ENCODE measurements at regions not wholly inside any gene's neighbourhood (a gene's known extent, or its start where the extent isn't known, plus 50 kb on each side); places are given as distances from the start of the nearest gene placed in this dataset.

DNA sequence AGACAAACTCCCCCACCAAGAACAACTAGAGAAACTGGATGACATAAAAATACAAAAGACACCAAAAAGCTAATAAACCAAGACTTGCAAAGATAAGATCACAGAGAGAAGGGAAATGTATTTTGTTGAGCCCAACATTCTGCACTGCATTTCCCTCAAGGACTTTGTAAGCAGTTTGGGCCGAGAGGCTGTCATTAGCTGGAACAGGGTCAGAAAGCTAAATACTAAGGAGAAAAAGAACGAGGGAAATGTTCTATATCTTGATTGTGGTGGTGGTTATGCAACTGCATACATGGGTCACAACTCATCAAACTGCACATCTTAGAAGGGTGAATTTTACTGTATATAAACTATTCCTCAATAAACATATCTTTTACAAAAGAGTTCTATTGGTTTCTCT is 315.0 kb downstream of the IPMK start:
- H3K9ac ChIP-seq (ENCODE audit: control insufficient read depth, extremely low read depth, insufficient read depth, low read length) = no peak overlapping the region
- no peak overlapping the region for H3K4me3 ChIP-seq (ENCODE audit: control insufficient read depth in 2 of 3, extremely low read depth in 1 of 3, insufficient read depth in 2 of 3, low read depth in 1 of 3, low read length in 3 of 3)
- no peaks in the 10 kb centered on the region for H3K9me1 ChIP-seq (ENCODE audit: control insufficient read depth, extremely low read depth, insufficient read depth, low read length)
- no peak for DNase-seq (ENCODE audit: low read depth, low spot score)
- H4K20me1 ChIP-seq (ENCODE audit: control insufficient read depth, extremely low read depth, insufficient read depth, low read length) = no peaks in the 10 kb centered on the region
- H3K27me3 ChIP-seq (ENCODE audit: control insufficient read depth, extremely low read depth, insufficient read depth, low read length) = no peaks in the 10 kb centered on the region
- H2AFZ ChIP-seq (ENCODE audit: control insufficient read depth, low read length) = no peak overlapping the region
- H3K36me3 ChIP-seq (ENCODE audit: control insufficient read depth in 2 of 2, extremely low read depth in 1 of 2, insufficient read depth in 2 of 2, low read length in 2 of 2) = no peaks in the 10 kb centered on the region
- no peaks in the 10 kb centered on the region for H3K9me3 ChIP-seq (ENCODE audit: control insufficient read depth, low read depth, low read length)
- no peak overlapping the region for H3K27ac ChIP-seq (ENCODE audit: control insufficient read depth, insufficient read depth, low read length)
- no peak overlapping the region for H3K4me2 ChIP-seq (ENCODE audit: control insufficient read depth, extremely low read depth, insufficient read depth, low read depth, low read length)
- no peaks in the 10 kb centered on the region for H3K79me2 ChIP-seq (ENCODE audit: control insufficient read depth, insufficient read depth, low read length)
- no peaks in the 10 kb centered on the region for H3K4me1 ChIP-seq (ENCODE audit: control insufficient read depth, extremely low read depth, insufficient read depth, low read length)
- no peak for FAIRE-seq
- TF ChIP-seq EZH2 (IDR thresholded peaks at IDR 0.05; ENCODE audit: low read length) = no peak
- TF ChIP-seq, protein P1, sequence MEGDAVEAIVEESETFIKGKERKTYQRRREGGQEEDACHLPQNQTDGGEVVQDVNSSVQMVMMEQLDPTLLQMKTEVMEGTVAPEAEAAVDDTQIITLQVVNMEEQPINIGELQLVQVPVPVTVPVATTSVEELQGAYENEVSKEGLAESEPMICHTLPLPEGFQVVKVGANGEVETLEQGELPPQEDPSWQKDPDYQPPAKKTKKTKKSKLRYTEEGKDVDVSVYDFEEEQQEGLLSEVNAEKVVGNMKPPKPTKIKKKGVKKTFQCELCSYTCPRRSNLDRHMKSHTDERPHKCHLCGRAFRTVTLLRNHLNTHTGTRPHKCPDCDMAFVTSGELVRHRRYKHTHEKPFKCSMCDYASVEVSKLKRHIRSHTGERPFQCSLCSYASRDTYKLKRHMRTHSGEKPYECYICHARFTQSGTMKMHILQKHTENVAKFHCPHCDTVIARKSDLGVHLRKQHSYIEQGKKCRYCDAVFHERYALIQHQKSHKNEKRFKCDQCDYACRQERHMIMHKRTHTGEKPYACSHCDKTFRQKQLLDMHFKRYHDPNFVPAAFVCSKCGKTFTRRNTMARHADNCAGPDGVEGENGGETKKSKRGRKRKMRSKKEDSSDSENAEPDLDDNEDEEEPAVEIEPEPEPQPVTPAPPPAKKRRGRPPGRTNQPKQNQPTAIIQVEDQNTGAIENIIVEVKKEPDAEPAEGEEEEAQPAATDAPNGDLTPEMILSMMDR (optimal IDR thresholded peaks at IDR 0.05 in 1 of 3, IDR thresholded peaks at IDR 0.05 in 1 of 3, conservative IDR thresholded peaks at IDR 0.05 in 1 of 3; ENCODE audit: extremely low read depth in 1 of 3, insufficient read depth in 2 of 3, low read length in 3 of 3) = no peak
- dilution Hi-C loops (cut with MboI; ENCODE audit: extremely low pct_ligation_motif_present, low sequenced_read_pairs) = no loop called here

GRCh38 chr10:57950442-57950974 is 317.2 kb downstream of the IPMK start:
- FAIRE-seq (no peak), DNase-seq (ENCODE audit: low read depth, low spot score) (no peak)
- Histone ChIP-seq H3K27me3 (ENCODE audit: control insufficient read depth, extremely low read depth, insufficient read depth, low read length) (no peaks in the 10 kb centered on the region), H3K4me2 (ENCODE audit: control insufficient read depth, extremely low read depth, insufficient read depth, low read depth, low read length) (no peak overlapping the region), H3K36me3 (ENCODE audit: control insufficient read depth in 2 of 2, extremely low read depth in 1 of 2, insufficient read depth in 2 of 2, low read length in 2 of 2) (no peaks in the 10 kb centered on the region), H4K20me1 (ENCODE audit: control insufficient read depth, extremely low read depth, insufficient read depth, low read length) (no peaks in the 10 kb centered on the region), H3K9me1 (ENCODE audit: control insufficient read depth, extremely low read depth, insufficient read depth, low read length) (no peaks in the 10 kb centered on the region), H3K79me2 (ENCODE audit: control insufficient read depth, insufficient read depth, low read length) (no peaks in the 10 kb centered on the region), H3K4me1 (ENCODE audit: control insufficient read depth, extremely low read depth, insufficient read depth, low read length) (no peaks in the 10 kb centered on the region), H3K4me3 (ENCODE audit: control insufficient read depth in 2 of 3, extremely low read depth in 1 of 3, insufficient read depth in 2 of 3, low read depth in 1 of 3, low read length in 3 of 3) (no peak overlapping the region), H3K9ac (ENCODE audit: control insufficient read depth, extremely low read depth, insufficient read depth, low read length) (no peak overlapping the region), H3K27ac (ENCODE audit: control insufficient read depth, insufficient read depth, low read length) (no peak overlapping the region), H2AFZ (ENCODE audit: control insufficient read depth, low read length) (no peak overlapping the region), H3K9me3 (ENCODE audit: control insufficient read depth, low read depth, low read length) (no peaks in the 10 kb centered on the region)
- TF ChIP-seq, protein P1 (optimal IDR thresholded peaks at IDR 0.05 in 1 of 3, IDR thresholded peaks at IDR 0.05 in 1 of 3, conservative IDR thresholded peaks at IDR 0.05 in 1 of 3; ENCODE audit: extremely low read depth in 1 of 3, insufficient read depth in 2 of 3, low read length in 3 of 3) = no peak
- no peak for TF ChIP-seq EZH2 (IDR thresholded peaks at IDR 0.05; ENCODE audit: low read length)
- dilution Hi-C loops (cut with MboI; ENCODE audit: extremely low pct_ligation_motif_present, low sequenced_read_pairs) = no loop called here

All from keratinocyte (primary cell).